WTC11 (cell line): ENCODE measurements at regions not wholly inside any gene's neighbourhood (a gene's known extent, or its start where the extent isn't known, plus 50 kb on each side); places are given as distances from the start of the nearest gene placed in this dataset.

ENCODE experiments used
- ATAC-seq: fragments of 200-7000 bp; cut with Tn5 transposase; 2 replicates; pipeline ENCODE4 v1.10.0; 2021; ENCODE audit warnings: mild to moderate bottlenecking, moderate library complexity
- CTCF ChIA-PET: fragments of 300-600 bp; sonication (Branson Sonifier 250); formaldehyde crosslinking; loops from one replicate; lab custom pipeline; 2021; ENCODE audit warnings: antibody characterized with exemption; lab: Charles Lee
- POLR2A ChIA-PET: fragments of 350-600 bp; sonication (Branson Sonifier 250); formaldehyde crosslinking; loops from one replicate; lab custom pipeline; 2021; ENCODE audit warnings: antibody characterized with exemption; lab: Charles Lee
- DNase-seq: peaks from one replicate; pipeline ENCODE4 v3.0.0; 2021; ENCODE audit warnings: low spot score
- H3K27ac Mint-ChIP-seq: 2 replicates; pipeline ENCODE4 v1.8.0; 2021; ENCODE audit warnings: mixed read lengths
- H3K27me3 Mint-ChIP-seq: 2 replicates; pipeline ENCODE4 v1.8.0; 2021; ENCODE audit warnings: low read depth, mild to moderate bottlenecking, moderate library complexity, mixed read lengths
- H3K36me3 Mint-ChIP-seq: 2 replicates; pipeline ENCODE4 v1.8.0; 2021; ENCODE audit warnings: mixed read lengths
- H3K4me1 Mint-ChIP-seq: 2 replicates; pipeline ENCODE4 v1.8.0; 2022; ENCODE audit warnings: mixed read lengths
- H3K4me3 Mint-ChIP-seq: 2 replicates; pipeline ENCODE4 v1.8.0; 2021; ENCODE audit warnings: mild to moderate bottlenecking, moderate library complexity, mixed read lengths
- H3K9me3 Mint-ChIP-seq: 2 replicates; pipeline ENCODE4 v1.8.0; 2021; ENCODE audit warnings: mixed read lengths
- CREM ChIP-seq: sonication (generic); formaldehyde crosslinking; IDR thresholded peaks from 2 replicates; pipeline ENCODE4 v1.8.1; 2022; ENCODE audit warnings: mild to moderate bottlenecking, missing genetic modification reagents, moderate library complexity
- FOXP1 ChIP-seq: sonication (generic); formaldehyde crosslinking; IDR thresholded peaks from 2 replicates; pipeline ENCODE4 v1.8.0; 2022; ENCODE audit warnings: missing genetic modification reagents, mild to moderate bottlenecking, moderate library complexity, borderline replicate concordance
- GABPB1 ChIP-seq: sonication (generic); formaldehyde crosslinking; IDR thresholded peaks from 2 replicates; pipeline ENCODE4 v1.8.1; 2023; ENCODE audit warnings: mild to moderate bottlenecking, missing genetic modification reagents
- GTF2I ChIP-seq: fragments of 250-450 bp; sonication (Bioruptor Pico); conservative IDR thresholded peaks from 2 replicates; pipeline ENCODE4 v1.4.0; 2021; ENCODE audit warnings: mild to moderate bottlenecking
- IRF2 ChIP-seq: sonication (generic); formaldehyde crosslinking; IDR thresholded peaks from 2 replicates; pipeline ENCODE4 v1.8.0; 2022; ENCODE audit warnings: low read depth, missing genetic modification reagents, borderline replicate concordance
- NFATC4 ChIP-seq: fragments of 250-450 bp; sonication (Bioruptor Pico); IDR thresholded peaks from 2 replicates; pipeline ENCODE4 v1.9.0; 2021; ENCODE audit warnings: mild to moderate bottlenecking
- PRRX2 ChIP-seq: fragments of 250-450 bp; sonication (Bioruptor Pico); IDR thresholded peaks from 2 replicates; pipeline ENCODE4 v1.8.0; 2021; ENCODE audit warnings: mild to moderate bottlenecking
- RELA ChIP-seq: sonication (generic); formaldehyde crosslinking; IDR thresholded peaks from 2 replicates; pipeline ENCODE4 v1.8.1; 2022; ENCODE audit warnings: missing genetic modification reagents, mild to moderate bottlenecking, borderline replicate concordance
- TF ChIP-seq, protein P1 (sequence below): sonication (generic); formaldehyde crosslinking; IDR thresholded peaks from 2 replicates; pipeline ENCODE4 v1.8.1; 2023; ENCODE audit warnings: mild to moderate bottlenecking, missing genetic modification reagents
- TF ChIP-seq, protein P2 (sequence below): sonication (generic); formaldehyde crosslinking; IDR thresholded peaks from 2 replicates; pipeline ENCODE4 v1.8.0; 2022; ENCODE audit warnings: mild to moderate bottlenecking, missing genetic modification reagents
- TF ChIP-seq, protein P3 (sequence below): sonication (generic); formaldehyde crosslinking; IDR thresholded peaks from 2 replicates; pipeline ENCODE4 v1.8.1; 2023; ENCODE audit warnings: mild to moderate bottlenecking, missing genetic modification reagents, moderate library complexity
- TF ChIP-seq, protein P4 (sequence below): sonication (generic); formaldehyde crosslinking; IDR thresholded peaks from 2 replicates; pipeline ENCODE4 v1.8.1; 2022; ENCODE audit warnings: low read depth, missing genetic modification reagents, borderline replicate concordance
- TF ChIP-seq, protein P5 (sequence below): sonication (generic); formaldehyde crosslinking; IDR thresholded peaks from 2 replicates; pipeline ENCODE4 v1.8.0; 2022; ENCODE audit warnings: mild to moderate bottlenecking, missing genetic modification reagents
- TF ChIP-seq, protein P6 (sequence below): sonication (generic); formaldehyde crosslinking; IDR thresholded peaks from 2 replicates; pipeline ENCODE4 v1.8.1; 2022; ENCODE audit warnings: low read depth, mild to moderate bottlenecking, moderate library complexity, missing genetic modification reagents, borderline replicate concordance
- TF ChIP-seq, protein P7 (sequence below): sonication (generic); formaldehyde crosslinking; IDR thresholded peaks from 2 replicates; pipeline ENCODE4 v1.8.0; 2022; ENCODE audit warnings: missing genetic modification reagents
- TF ChIP-seq, protein P8 (sequence below): sonication (generic); formaldehyde crosslinking; IDR thresholded peaks from 2 replicates; pipeline ENCODE4 v1.8.1; 2022; ENCODE audit warnings: mild to moderate bottlenecking, moderate library complexity, missing genetic modification reagents
- TF ChIP-seq, protein P9 (sequence below): sonication (generic); formaldehyde crosslinking; IDR thresholded peaks from 2 replicates; pipeline ENCODE4 v1.8.0; 2023; ENCODE audit warnings: missing genetic modification reagents, mild to moderate bottlenecking, borderline replicate concordance

DNA sequence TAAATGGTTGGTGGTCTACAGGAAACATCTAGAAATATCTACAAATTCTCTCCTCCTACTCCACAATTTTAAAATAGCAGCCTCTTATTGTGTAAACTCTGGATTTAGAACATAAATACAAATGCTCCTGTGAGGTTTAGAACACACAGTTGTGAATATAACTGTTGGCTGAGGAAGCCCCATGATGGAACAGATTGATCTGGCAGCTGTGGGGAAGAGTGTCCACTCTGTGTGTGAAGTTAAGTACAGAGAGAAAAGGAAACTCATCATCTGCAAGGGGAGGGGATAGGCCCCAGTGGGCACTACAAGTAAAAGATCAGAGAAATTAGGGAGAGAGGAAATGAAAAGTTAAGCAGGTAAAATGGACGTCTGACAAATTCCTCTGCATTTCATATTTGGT, 422.7 kb upstream of the FSHR start:
- ATAC-seq (no peak), DNase-seq (no peak)
- POLR2A ChIA-PET = no interaction called here
- TF ChIP-seq, protein P1, sequence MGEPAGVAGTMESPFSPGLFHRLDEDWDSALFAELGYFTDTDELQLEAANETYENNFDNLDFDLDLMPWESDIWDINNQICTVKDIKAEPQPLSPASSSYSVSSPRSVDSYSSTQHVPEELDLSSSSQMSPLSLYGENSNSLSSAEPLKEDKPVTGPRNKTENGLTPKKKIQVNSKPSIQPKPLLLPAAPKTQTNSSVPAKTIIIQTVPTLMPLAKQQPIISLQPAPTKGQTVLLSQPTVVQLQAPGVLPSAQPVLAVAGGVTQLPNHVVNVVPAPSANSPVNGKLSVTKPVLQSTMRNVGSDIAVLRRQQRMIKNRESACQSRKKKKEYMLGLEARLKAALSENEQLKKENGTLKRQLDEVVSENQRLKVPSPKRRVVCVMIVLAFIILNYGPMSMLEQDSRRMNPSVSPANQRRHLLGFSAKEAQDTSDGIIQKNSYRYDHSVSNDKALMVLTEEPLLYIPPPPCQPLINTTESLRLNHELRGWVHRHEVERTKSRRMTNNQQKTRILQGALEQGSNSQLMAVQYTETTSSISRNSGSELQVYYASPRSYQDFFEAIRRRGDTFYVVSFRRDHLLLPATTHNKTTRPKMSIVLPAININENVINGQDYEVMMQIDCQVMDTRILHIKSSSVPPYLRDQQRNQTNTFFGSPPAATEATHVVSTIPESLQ = no peak
- TF ChIP-seq IRF2 (CRISPR knock-in tag) = no peak
- TF ChIP-seq, protein P2, sequence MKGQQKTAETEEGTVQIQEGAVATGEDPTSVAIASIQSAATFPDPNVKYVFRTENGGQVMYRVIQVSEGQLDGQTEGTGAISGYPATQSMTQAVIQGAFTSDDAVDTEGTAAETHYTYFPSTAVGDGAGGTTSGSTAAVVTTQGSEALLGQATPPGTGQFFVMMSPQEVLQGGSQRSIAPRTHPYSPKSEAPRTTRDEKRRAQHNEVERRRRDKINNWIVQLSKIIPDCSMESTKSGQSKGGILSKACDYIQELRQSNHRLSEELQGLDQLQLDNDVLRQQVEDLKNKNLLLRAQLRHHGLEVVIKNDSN (CRISPR knock-in tag) = no peak
- TF ChIP-seq NFATC4 (CRISPR knock-in tag) = no peak
- TF ChIP-seq, protein P3, sequence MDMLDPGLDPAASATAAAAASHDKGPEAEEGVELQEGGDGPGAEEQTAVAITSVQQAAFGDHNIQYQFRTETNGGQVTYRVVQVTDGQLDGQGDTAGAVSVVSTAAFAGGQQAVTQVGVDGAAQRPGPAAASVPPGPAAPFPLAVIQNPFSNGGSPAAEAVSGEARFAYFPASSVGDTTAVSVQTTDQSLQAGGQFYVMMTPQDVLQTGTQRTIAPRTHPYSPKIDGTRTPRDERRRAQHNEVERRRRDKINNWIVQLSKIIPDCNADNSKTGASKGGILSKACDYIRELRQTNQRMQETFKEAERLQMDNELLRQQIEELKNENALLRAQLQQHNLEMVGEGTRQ (CRISPR knock-in tag) = no peak
- CTCF ChIA-PET = no interaction called here
- no peaks in the 10 kb centered on the region for H3K9me3 Mint-ChIP-seq
- no peaks in the 10 kb centered on the region for H3K36me3 Mint-ChIP-seq
- no peak overlapping the region for H3K4me3 Mint-ChIP-seq
- H3K27ac Mint-ChIP-seq = no peak overlapping the region
- no peaks in the 10 kb centered on the region for H3K4me1 Mint-ChIP-seq
- no peaks in the 10 kb centered on the region for H3K27me3 Mint-ChIP-seq

DNA sequence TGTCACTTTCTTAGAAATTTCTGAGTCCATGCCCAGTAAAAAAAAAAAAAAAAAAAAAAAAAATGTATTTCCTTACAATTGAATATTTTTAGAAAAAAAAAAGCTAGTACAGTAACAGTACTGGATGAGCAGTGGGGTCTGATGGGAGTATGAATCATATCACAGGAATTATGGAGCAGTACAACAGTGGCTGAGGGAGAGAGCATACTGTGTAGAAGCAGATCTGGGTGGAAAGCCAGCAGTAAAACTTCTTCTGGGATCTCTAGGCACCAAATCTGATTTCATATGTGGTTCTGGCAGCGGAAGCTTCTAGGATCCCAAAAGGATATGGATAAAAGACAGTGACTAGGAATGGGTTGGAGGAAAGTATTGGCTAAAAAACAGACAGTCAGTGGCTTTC, 414.9 kb upstream of the FSHR start:
- no peaks in the 10 kb centered on the region for H3K27me3 Mint-ChIP-seq
- no peaks in the 10 kb centered on the region for H3K36me3 Mint-ChIP-seq
- DNase-seq (no peak), ATAC-seq (no peak)
- peaks cover 6% of the 10 kb centered on the region for H3K9me3 Mint-ChIP-seq
- H3K27ac Mint-ChIP-seq = no peak overlapping the region
- ChIA-PET CTCF (interaction anchor here (0.6 kb wide), 1 partner anchor 79 kb away, joined by 4 read pairs; no protein-coding TSS in a partner anchor), POLR2A (no interaction called here)
- TF ChIP-seq CREM (no peak), GABPB1 (CRISPR knock-in tag) (no peak), GTF2I (CRISPR knock-in tag) (no peak), FOXP1 (CRISPR knock-in tag) (no peak), RELA (CRISPR knock-in tag) (no peak), PRRX2 (CRISPR knock-in tag) (no peak), IRF2 (CRISPR knock-in tag) (no peak)
- TF ChIP-seq, protein P4, sequence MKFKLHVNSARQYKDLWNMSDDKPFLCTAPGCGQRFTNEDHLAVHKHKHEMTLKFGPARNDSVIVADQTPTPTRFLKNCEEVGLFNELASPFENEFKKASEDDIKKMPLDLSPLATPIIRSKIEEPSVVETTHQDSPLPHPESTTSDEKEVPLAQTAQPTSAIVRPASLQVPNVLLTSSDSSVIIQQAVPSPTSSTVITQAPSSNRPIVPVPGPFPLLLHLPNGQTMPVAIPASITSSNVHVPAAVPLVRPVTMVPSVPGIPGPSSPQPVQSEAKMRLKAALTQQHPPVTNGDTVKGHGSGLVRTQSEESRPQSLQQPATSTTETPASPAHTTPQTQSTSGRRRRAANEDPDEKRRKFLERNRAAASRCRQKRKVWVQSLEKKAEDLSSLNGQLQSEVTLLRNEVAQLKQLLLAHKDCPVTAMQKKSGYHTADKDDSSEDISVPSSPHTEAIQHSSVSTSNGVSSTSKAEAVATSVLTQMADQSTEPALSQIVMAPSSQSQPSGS (CRISPR knock-in tag) = no peak
- TF ChIP-seq, protein P5, sequence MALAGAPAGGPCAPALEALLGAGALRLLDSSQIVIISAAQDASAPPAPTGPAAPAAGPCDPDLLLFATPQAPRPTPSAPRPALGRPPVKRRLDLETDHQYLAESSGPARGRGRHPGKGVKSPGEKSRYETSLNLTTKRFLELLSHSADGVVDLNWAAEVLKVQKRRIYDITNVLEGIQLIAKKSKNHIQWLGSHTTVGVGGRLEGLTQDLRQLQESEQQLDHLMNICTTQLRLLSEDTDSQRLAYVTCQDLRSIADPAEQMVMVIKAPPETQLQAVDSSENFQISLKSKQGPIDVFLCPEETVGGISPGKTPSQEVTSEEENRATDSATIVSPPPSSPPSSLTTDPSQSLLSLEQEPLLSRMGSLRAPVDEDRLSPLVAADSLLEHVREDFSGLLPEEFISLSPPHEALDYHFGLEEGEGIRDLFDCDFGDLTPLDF (CRISPR knock-in tag) = no peak
- TF ChIP-seq, protein P6, sequence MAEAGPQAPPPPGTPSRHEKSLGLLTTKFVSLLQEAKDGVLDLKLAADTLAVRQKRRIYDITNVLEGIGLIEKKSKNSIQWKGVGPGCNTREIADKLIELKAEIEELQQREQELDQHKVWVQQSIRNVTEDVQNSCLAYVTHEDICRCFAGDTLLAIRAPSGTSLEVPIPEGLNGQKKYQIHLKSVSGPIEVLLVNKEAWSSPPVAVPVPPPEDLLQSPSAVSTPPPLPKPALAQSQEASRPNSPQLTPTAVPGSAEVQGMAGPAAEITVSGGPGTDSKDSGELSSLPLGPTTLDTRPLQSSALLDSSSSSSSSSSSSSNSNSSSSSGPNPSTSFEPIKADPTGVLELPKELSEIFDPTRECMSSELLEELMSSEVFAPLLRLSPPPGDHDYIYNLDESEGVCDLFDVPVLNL (CRISPR knock-in tag) = no peak
- TF ChIP-seq, protein P7, sequence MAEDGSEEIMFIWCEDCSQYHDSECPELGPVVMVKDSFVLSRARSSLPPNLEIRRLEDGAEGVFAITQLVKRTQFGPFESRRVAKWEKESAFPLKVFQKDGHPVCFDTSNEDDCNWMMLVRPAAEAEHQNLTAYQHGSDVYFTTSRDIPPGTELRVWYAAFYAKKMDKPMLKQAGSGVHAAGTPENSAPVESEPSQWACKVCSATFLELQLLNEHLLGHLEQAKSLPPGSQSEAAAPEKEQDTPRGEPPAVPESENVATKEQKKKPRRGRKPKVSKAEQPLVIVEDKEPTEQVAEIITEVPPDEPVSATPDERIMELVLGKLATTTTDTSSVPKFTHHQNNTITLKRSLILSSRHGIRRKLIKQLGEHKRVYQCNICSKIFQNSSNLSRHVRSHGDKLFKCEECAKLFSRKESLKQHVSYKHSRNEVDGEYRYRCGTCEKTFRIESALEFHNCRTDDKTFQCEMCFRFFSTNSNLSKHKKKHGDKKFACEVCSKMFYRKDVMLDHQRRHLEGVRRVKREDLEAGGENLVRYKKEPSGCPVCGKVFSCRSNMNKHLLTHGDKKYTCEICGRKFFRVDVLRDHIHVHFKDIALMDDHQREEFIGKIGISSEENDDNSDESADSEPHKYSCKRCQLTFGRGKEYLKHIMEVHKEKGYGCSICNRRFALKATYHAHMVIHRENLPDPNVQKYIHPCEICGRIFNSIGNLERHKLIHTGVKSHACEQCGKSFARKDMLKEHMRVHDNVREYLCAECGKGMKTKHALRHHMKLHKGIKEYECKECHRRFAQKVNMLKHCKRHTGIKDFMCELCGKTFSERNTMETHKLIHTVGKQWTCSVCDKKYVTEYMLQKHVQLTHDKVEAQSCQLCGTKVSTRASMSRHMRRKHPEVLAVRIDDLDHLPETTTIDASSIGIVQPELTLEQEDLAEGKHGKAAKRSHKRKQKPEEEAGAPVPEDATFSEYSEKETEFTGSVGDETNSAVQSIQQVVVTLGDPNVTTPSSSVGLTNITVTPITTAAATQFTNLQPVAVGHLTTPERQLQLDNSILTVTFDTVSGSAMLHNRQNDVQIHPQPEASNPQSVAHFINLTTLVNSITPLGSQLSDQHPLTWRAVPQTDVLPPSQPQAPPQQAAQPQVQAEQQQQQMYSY (CRISPR knock-in tag) = no peak
- TF ChIP-seq, protein P8, sequence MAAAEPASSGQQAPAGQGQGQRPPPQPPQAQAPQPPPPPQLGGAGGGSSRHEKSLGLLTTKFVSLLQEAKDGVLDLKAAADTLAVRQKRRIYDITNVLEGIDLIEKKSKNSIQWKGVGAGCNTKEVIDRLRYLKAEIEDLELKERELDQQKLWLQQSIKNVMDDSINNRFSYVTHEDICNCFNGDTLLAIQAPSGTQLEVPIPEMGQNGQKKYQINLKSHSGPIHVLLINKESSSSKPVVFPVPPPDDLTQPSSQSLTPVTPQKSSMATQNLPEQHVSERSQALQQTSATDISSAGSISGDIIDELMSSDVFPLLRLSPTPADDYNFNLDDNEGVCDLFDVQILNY (CRISPR knock-in tag) = no peak
- TF ChIP-seq, protein P9, sequence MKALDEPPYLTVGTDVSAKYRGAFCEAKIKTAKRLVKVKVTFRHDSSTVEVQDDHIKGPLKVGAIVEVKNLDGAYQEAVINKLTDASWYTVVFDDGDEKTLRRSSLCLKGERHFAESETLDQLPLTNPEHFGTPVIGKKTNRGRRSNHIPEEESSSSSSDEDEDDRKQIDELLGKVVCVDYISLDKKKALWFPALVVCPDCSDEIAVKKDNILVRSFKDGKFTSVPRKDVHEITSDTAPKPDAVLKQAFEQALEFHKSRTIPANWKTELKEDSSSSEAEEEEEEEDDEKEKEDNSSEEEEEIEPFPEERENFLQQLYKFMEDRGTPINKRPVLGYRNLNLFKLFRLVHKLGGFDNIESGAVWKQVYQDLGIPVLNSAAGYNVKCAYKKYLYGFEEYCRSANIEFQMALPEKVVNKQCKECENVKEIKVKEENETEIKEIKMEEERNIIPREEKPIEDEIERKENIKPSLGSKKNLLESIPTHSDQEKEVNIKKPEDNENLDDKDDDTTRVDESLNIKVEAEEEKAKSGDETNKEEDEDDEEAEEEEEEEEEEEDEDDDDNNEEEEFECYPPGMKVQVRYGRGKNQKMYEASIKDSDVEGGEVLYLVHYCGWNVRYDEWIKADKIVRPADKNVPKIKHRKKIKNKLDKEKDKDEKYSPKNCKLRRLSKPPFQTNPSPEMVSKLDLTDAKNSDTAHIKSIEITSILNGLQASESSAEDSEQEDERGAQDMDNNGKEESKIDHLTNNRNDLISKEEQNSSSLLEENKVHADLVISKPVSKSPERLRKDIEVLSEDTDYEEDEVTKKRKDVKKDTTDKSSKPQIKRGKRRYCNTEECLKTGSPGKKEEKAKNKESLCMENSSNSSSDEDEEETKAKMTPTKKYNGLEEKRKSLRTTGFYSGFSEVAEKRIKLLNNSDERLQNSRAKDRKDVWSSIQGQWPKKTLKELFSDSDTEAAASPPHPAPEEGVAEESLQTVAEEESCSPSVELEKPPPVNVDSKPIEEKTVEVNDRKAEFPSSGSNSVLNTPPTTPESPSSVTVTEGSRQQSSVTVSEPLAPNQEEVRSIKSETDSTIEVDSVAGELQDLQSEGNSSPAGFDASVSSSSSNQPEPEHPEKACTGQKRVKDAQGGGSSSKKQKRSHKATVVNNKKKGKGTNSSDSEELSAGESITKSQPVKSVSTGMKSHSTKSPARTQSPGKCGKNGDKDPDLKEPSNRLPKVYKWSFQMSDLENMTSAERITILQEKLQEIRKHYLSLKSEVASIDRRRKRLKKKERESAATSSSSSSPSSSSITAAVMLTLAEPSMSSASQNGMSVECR (CRISPR knock-in tag) = no peak
- H3K4me1 Mint-ChIP-seq = no peaks in the 10 kb centered on the region
- no peak overlapping the region for H3K4me3 Mint-ChIP-seq
